Naive thymus-derived CD4-positive, alpha-beta T cell (primary cell): ENCODE measurements at regions not wholly inside any gene's neighbourhood (a gene's known extent, or its start where the extent isn't known, plus 50 kb on each side); places are given as distances from the start of the nearest gene placed in this dataset.

Experiments
- ATAC-seq: fragments of 150-1000 bp; cut with Tn5 transposase; 2 replicates; pipeline ENCODE4 v1.10.0; 2021; ENCODE audit warnings: mild to moderate bottlenecking, moderate library complexity
- CTCF ChIA-PET: fragments of 350-600 bp; sonication (Branson Sonifier 250); formaldehyde crosslinking; loops from one replicate; lab custom pipeline; 2021; ENCODE audit warnings: antibody characterized with exemption; lab: Charles Lee
- POLR2A ChIA-PET: fragments of 350-600 bp; sonication (Branson Sonifier 250); formaldehyde crosslinking; loops from one replicate; lab custom pipeline; 2021; ENCODE audit warnings: antibody characterized with exemption, inconsistent platforms; lab: Charles Lee
- DNase-seq, 9 donors: peaks; one replicate each; pipeline versions ENCODE4 v3.0.0 to v3.0.0-alpha.2; 2020 to 2022; ENCODE audit warnings: mixed read lengths in 1 of 9
- H3K27ac ChIP-seq: one replicate; pipeline ENCODE4 v1.7.0; 2013; ENCODE audit warnings: mild to moderate bottlenecking, low read depth, low read length, moderate library complexity
- H3K27me3 ChIP-seq, 2 donors: one replicate each; pipeline ENCODE4 v1.7.0; 2013; ENCODE audit warnings: low read length in 2 of 2, mild to moderate bottlenecking in 2 of 2, moderate library complexity in 2 of 2; ENCODE audit not compliant: control insufficient read depth in 2 of 2, insufficient read depth in 2 of 2
- H3K36me3 ChIP-seq, 3 experiments: 1 replicate in 2 of 3; 2 replicates in 1 of 3; pipeline ENCODE4 v1.7.0; 2013; ENCODE audit warnings: low read length in 3 of 3, mild to moderate bottlenecking in 3 of 3, moderate library complexity in 1 of 3; ENCODE audit not compliant: insufficient read depth in 3 of 3, control insufficient read depth in 2 of 3
- H3K4me1 ChIP-seq, 2 donors: one replicate each; pipeline ENCODE4 v1.7.0; 2013; ENCODE audit warnings: low read length in 2 of 2, mild to moderate bottlenecking in 2 of 2, moderate library complexity in 1 of 2; ENCODE audit not compliant: control insufficient read depth in 2 of 2, insufficient read depth in 2 of 2
- H3K4me3 ChIP-seq: 2 replicates; pipeline ENCODE4 v1.7.0; 2013; ENCODE audit warnings: mild to moderate bottlenecking, low read length
- H3K9me3 ChIP-seq, 3 experiments: 1 replicate in 2 of 3; 2 replicates in 1 of 3; pipeline ENCODE4 v1.7.0; 2013; ENCODE audit warnings: low read length in 3 of 3; ENCODE audit not compliant: control insufficient read depth in 2 of 3
- H3K27ac Mint-ChIP-seq, 9 donors: one replicate each; pipeline ENCODE4 v1.8.0; 2020 to 2022; ENCODE audit warnings: mixed read lengths in 9 of 9, mild to moderate bottlenecking in 8 of 9, moderate library complexity in 5 of 9, inconsistent platforms in 2 of 9
- H3K27me3 Mint-ChIP-seq, 5 donors: one replicate each; pipeline ENCODE4 v1.8.0; 2021 to 2022; ENCODE audit warnings: mixed read lengths in 5 of 5, mild to moderate bottlenecking in 1 of 5
- H3K36me3 Mint-ChIP-seq, 5 donors: one replicate each; pipeline ENCODE4 v1.8.0; 2020 to 2022; ENCODE audit warnings: mixed read lengths in 5 of 5, mild to moderate bottlenecking in 3 of 5, inconsistent platforms in 1 of 5
- H3K4me1 Mint-ChIP-seq, 7 donors: one replicate each; pipeline ENCODE4 v1.8.0; 2020 to 2022; ENCODE audit warnings: mixed read lengths in 7 of 7, mild to moderate bottlenecking in 3 of 7, inconsistent platforms in 1 of 7
- H3K4me3 Mint-ChIP-seq, 10 donors: one replicate each; pipeline ENCODE4 v1.8.0; 2020 to 2022; ENCODE audit warnings: mild to moderate bottlenecking in 10 of 10, mixed read lengths in 10 of 10, moderate library complexity in 6 of 10, inconsistent platforms in 2 of 10
- H3K9me3 Mint-ChIP-seq, 11 donors: one replicate each; pipeline ENCODE4 v1.8.0; 2020 to 2022; ENCODE audit warnings: mixed read lengths in 11 of 11, mild to moderate bottlenecking in 4 of 11, inconsistent platforms in 1 of 11, moderate library complexity in 1 of 11
- intact Hi-C, 2 donors: fragments of 100-400 bp; cut with micrococcal nuclease; formaldehyde crosslinking; loops; one replicate each; pipeline ENCODE4 v1.15.1; 2023

- DNase-seq = no peak
- H3K9me3 Mint-ChIP-seq = peaks cover 0 to 31% (median 14%) of the 10 kb centered on the region in 11 donors
- H3K27ac ChIP-seq = no peak overlapping the region
- H3K27ac Mint-ChIP-seq = no peak overlapping the region
- no peaks in the 10 kb centered on the region for H3K27me3 ChIP-seq
- H3K36me3 ChIP-seq = no peaks in the 10 kb centered on the region
- H3K36me3 Mint-ChIP-seq = no peaks in the 10 kb centered on the region
- ChIA-PET POLR2A (no interaction called here), CTCF (no interaction called here)
- H3K4me3 Mint-ChIP-seq = no peak overlapping the region
- H3K4me3 ChIP-seq = no peak overlapping the region
- no peaks in the 10 kb centered on the region for H3K27me3 Mint-ChIP-seq
- H3K9me3 ChIP-seq = no peaks in the 10 kb centered on the region
- intact Hi-C loops = no loop called here
- no peaks in the 10 kb centered on the region for H3K4me1 ChIP-seq
- ATAC-seq = no peak
- H3K4me1 Mint-ChIP-seq = no peaks in the 10 kb centered on the region
Observed at GRCh38 chr14:42921901-42922300, 1315.2 kb downstream of the LRFN5 start.

- DNase-seq (no peak), ATAC-seq (no peak)
- POLR2A ChIA-PET = no interaction called here
- Histone ChIP-seq H3K27me3 (no peaks in the 10 kb centered on the region), H3K4me3 (no peak overlapping the region), H3K27ac (no peak overlapping the region), H3K36me3 (no peaks in the 10 kb centered on the region), H3K9me3 (no peaks in the 10 kb centered on the region), H3K4me1 (no peaks in the 10 kb centered on the region)
- intact Hi-C loops = no loop called here
- CTCF ChIA-PET = no interaction called here
- Mint-ChIP-seq H3K36me3 (peaks cover 0 to 5% (median 0%) of the 10 kb centered on the region in 5 donors), H3K4me1 (no peaks in the 10 kb centered on the region), H3K4me3 (no peak overlapping the region), H3K27ac (no peak overlapping the region), H3K27me3 (no peaks in the 10 kb centered on the region), H3K9me3 (peaks cover 0 to 20% (median 10%) of the 10 kb centered on the region in 11 donors)
Observed at GRCh38 chr14:42918615-42919014, 1311.9 kb downstream of the LRFN5 start.

GRCh38 chr14:42911642-42912041 is 1305.0 kb downstream of the LRFN5 start:
- no peak for ATAC-seq
- Histone ChIP-seq H3K4me3 (no peak overlapping the region), H3K9me3 (no peaks in the 10 kb centered on the region), H3K36me3 (no peaks in the 10 kb centered on the region), H3K27me3 (no peaks in the 10 kb centered on the region), H3K4me1 (no peaks in the 10 kb centered on the region), H3K27ac (no peak overlapping the region)
- Mint-ChIP-seq H3K36me3 (peaks cover 0 to 5% (median 0%) of the 10 kb centered on the region in 5 donors), H3K4me1 (no peaks in the 10 kb centered on the region), H3K4me3 (no peak overlapping the region), H3K27me3 (no peaks in the 10 kb centered on the region), H3K27ac (no peak overlapping the region), H3K9me3 (peaks cover 0 to 18% (median 9%) of the 10 kb centered on the region in 11 donors)
- ChIA-PET POLR2A (no interaction called here), CTCF (no interaction called here)
- no peak for DNase-seq
- intact Hi-C loops = no loop called here

GRCh38 chr14:42909659-42910058 is 1303.0 kb downstream of the LRFN5 start:
- ATAC-seq (no peak), DNase-seq (no peak)
- CTCF ChIA-PET = no interaction called here
- no peaks in the 10 kb centered on the region for H3K4me1 ChIP-seq
- intact Hi-C loops = no loop called here
- POLR2A ChIA-PET = no interaction called here
- no peaks in the 10 kb centered on the region for H3K9me3 ChIP-seq
- H3K4me3 ChIP-seq = no peak overlapping the region
- Mint-ChIP-seq H3K27me3 (no peaks in the 10 kb centered on the region), H3K36me3 (no peaks in the 10 kb centered on the region), H3K4me3 (no peak overlapping the region), H3K9me3 (peaks cover 0 to 14% (median 5%) of the 10 kb centered on the region in 11 donors), H3K4me1 (no peaks in the 10 kb centered on the region), H3K27ac (no peak overlapping the region)
- no peaks in the 10 kb centered on the region for H3K27me3 ChIP-seq
- H3K27ac ChIP-seq = no peak overlapping the region
- H3K36me3 ChIP-seq = no peaks in the 10 kb centered on the region

- ATAC-seq (no peak), DNase-seq (no peak)
- no peaks in the 10 kb centered on the region for H3K4me1 Mint-ChIP-seq
- H3K36me3 Mint-ChIP-seq = no peaks in the 10 kb centered on the region
- no peak overlapping the region for H3K27ac Mint-ChIP-seq
- no peak overlapping the region for H3K4me3 ChIP-seq
- H3K27ac ChIP-seq = no peak overlapping the region
- H3K27me3 ChIP-seq = no peaks in the 10 kb centered on the region
- intact Hi-C loops = no loop called here
- POLR2A ChIA-PET = no interaction called here
- H3K4me3 Mint-ChIP-seq = no peak overlapping the region
- CTCF ChIA-PET = no interaction called here
- no peaks in the 10 kb centered on the region for H3K27me3 Mint-ChIP-seq
- H3K4me1 ChIP-seq = no peaks in the 10 kb centered on the region
- H3K9me3 ChIP-seq = no peaks in the 10 kb centered on the region
- no peaks in the 10 kb centered on the region for H3K36me3 ChIP-seq
- H3K9me3 Mint-ChIP-seq = peaks cover 0 to 21% (median 5%) of the 10 kb centered on the region in 11 donors
Observed at GRCh38 chr14:42893183-42893582, 1286.5 kb downstream of the LRFN5 start.

GRCh38 chr14:42884100-42884499 is 1277.4 kb downstream of the LRFN5 start:
- Mint-ChIP-seq H3K9me3 (peaks cover 3 to 21% (median 7%) of the 10 kb centered on the region in 11 donors), H3K36me3 (no peaks in the 10 kb centered on the region), H3K4me3 (no peak overlapping the region), H3K27me3 (no peaks in the 10 kb centered on the region), H3K4me1 (no peaks in the 10 kb centered on the region), H3K27ac (no peak overlapping the region)
- ATAC-seq (peak; percentile 61), DNase-seq (no peak)
- intact Hi-C loops = no loop called here
- H3K27me3 ChIP-seq = no peaks in the 10 kb centered on the region
- no peak overlapping the region for H3K27ac ChIP-seq
- no peaks in the 10 kb centered on the region for H3K36me3 ChIP-seq
- no peaks in the 10 kb centered on the region for H3K9me3 ChIP-seq
- POLR2A ChIA-PET = no interaction called here
- H3K4me1 ChIP-seq = no peaks in the 10 kb centered on the region
- CTCF ChIA-PET = no interaction called here
- no peak overlapping the region for H3K4me3 ChIP-seq

- H3K36me3 Mint-ChIP-seq = no peaks in the 10 kb centered on the region
Observed at GRCh38 chr14:42877716-42878115, 1271.0 kb downstream of the LRFN5 start.

More at GRCh38 chr14:42877716-42878115, 1271.0 kb downstream of the LRFN5 start:
- Histone ChIP-seq H3K4me3 (no peak overlapping the region), H3K27me3 (no peaks in the 10 kb centered on the region), H3K4me1 (no peaks in the 10 kb centered on the region), H3K27ac (no peak overlapping the region), H3K36me3 (no peaks in the 10 kb centered on the region), H3K9me3 (no peaks in the 10 kb centered on the region)
- no peak for ATAC-seq
- intact Hi-C loops = no loop called here
- no peak overlapping the region for H3K27ac Mint-ChIP-seq
- no peaks in the 10 kb centered on the region for H3K4me1 Mint-ChIP-seq
- no peaks in the 10 kb centered on the region for H3K27me3 Mint-ChIP-seq
- H3K9me3 Mint-ChIP-seq = peaks cover 0 to 8% (median 5%) of the 10 kb centered on the region in 11 donors
- H3K4me3 Mint-ChIP-seq = no peak overlapping the region
- DNase-seq = no peak
- POLR2A ChIA-PET = no interaction called here
- CTCF ChIA-PET = no interaction called here
